ENCODE measurements at regions not wholly inside any gene's neighbourhood (a gene's known extent, or its start where the extent isn't known, plus 50 kb on each side); places are given as distances from the start of the nearest gene placed in this dataset.

- no peak for DNase-seq
Measured at GRCh38 chr5:110085826-110086225, 396.1 kb downstream of the MAN2A1 start.

DNA sequence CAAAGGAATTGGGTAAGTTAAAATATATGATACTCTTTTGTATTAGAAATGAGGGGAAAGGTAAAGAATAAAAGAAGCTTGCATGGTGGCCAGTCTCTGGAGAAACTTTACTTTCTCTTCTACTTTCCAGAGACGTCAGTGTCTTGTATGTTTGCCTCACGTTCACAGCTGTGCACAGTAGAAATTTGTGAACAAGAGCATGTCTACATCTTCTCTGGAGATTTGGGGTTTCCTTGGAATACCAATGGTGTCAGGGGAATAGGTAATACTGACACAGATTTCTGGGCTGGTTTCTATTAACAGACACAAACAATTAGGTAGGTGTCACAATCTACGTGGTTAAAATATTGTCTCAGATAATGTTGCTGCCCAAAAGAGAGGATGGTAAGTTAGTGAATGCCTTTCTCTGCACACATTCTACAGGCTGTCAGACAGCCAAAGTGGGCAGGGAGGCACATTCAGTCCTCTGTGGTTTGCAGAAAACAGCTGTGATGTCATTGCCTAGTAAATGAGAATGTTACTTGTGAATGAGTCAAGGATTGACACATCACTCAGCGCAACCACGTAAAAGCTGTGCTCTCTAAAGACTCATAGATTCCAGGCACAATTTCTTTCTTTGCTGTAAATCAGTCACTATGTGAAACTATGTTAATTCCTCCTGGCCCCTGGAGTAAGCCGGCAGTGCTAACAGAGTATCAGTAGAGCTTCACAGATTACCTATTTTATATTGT is 397.1 kb downstream of the MAN2A1 start:
- peak; percentile 2 to 37 (median 14) for DNase-seq

DNA sequence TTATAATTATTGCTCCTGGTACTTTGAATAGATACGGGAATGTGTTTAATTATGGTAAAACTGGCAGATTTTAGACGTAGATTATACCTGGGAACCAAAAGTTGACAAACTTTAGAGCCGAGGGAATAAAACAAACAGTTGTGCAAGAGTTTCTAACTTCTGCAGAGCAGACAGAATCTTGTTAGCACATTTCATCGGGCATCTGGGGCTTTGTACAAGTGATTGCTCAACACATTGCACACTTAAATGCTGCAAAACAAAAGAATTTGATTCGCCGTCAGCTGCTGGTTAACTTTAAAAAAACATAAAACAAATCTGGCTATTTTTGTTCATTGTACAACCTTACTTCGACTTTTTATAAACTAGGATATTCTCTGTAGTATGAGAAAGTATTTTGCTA is 398.1 kb downstream of the MAN2A1 start:
- no peak for DNase-seq

GRCh38 chr5:110088676-110089436 is 399.1 kb downstream of the MAN2A1 start:
- DNase-seq: no peak

- DNase-seq: no peak
Measured at GRCh38 chr5:110092955-110093785, 403.4 kb downstream of the MAN2A1 start.

GRCh38 chr5:110094109-110094508 is 404.4 kb downstream of the MAN2A1 start:
- no peak for DNase-seq

DNA sequence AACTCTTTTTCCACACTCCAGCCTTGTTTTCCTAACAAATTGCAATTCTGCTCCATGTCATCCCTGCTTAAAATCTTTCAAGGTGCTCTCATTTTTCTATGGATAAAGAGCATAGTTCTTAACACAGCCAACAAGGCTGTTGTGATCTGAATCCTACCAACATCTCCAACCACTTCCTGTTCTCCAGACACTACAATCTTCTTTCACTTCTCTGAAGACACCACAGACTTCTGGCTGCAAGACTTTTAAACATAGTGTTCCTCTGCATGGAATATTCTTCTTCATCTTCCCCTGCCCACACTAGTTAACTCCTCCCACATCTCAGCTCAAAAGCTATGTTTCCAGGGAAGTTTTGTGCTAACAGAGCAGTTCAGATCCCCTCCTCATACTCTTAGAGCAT is 404.8 kb downstream of the MAN2A1 start:
- no peak for DNase-seq

- peak in 1 of 3 donors; percentile 2 for DNase-seq
Measured at GRCh38 chr5:110096419-110096818, 406.7 kb downstream of the MAN2A1 start.

DNA sequence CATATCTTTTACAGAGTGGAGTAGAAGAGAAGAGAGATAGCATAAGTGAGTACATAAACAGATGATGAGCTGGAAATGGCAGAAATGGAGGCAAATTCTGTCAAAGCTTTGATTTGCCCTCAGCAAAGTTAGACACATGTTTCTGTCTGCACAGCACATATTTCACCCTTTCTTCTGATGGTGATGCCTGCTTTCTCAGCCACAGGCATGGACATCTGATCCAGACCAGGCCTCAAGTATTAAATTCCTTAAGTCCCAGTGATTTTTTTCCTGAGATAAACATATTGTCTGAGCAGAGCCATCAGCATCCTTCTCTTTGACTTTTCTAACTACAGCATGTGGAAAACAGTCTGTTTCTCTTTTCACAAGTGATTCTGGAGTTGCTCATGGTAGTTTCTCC is 409.8 kb downstream of the MAN2A1 start:
- no peak for DNase-seq

DNA sequence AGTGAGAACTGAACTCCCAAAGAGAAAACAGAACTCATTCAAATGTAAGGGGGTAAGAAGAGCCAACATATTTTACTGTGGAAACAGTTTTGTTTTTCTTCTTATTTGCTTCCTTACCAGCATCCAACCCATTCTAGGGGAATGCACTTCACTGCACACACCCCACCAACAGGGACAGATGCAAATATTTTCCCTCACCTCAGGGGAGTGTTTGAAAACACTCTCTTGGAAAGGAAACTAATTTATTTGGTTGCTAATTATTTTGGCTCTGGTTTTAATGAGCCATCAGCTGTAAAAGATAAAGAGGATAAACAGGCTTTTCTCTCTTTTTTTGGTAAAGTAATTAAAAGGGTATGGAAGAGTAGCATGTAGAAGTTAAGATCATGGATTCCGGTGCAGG is 413.4 kb downstream of the MAN2A1 start:
- DNase-seq: no peak

GRCh38 chr5:110104060-110104725 is 414.5 kb downstream of the MAN2A1 start:
- DNase-seq: no peak

DNA sequence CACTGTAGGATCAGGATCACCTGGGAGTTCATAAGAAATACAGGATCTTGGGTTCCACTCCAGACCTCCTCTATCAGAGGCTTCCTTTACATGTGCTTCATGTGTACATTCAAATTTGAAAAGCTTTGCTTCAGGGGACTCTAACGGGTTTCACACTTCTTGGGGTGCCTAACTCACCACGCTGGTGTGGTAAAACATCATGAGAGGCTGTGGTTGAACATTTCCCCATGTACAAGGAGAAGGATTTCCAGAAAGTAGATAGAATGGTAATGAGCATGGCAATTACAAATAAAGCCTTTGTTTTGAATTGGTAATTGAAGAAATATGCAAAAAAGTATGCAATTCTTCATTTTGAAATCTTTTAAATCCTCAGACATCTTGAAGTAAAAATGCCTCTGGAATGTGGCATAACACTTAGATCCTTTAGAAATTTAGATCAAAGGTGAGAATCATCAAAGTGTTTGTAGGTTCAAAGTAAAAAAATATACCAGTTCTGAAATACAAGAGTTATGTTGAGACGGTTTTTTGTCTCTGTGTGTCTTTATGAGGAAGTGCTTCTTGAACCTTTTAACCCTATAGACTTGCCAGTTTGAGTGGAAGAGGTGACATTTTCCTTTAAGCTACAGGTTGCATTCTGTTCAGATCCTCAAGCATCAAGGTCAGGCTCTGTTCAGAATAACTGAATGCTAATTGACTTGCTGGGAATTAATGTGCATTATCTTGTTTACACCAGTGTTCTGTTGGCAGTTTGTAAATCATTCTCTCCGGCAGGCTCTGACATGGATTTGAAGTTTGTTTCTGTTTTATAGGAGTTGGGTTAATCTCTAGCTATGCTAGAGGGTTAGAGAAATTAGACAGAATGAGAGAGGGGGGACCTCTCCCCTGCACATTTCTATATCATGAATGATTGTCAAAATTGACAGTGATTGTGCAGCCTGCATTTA is 415.3 kb downstream of the MAN2A1 start:
- no peak for DNase-seq

- no peak for DNase-seq
Measured at GRCh38 chr5:110105692-110106091, 416.0 kb downstream of the MAN2A1 start.

- no peak for DNase-seq
Measured at GRCh38 chr5:110106750-110107149, 417.0 kb downstream of the MAN2A1 start.

GRCh38 chr5:110108520-110108919 is 418.8 kb downstream of the MAN2A1 start:
- DNase-seq: no peak

DNA sequence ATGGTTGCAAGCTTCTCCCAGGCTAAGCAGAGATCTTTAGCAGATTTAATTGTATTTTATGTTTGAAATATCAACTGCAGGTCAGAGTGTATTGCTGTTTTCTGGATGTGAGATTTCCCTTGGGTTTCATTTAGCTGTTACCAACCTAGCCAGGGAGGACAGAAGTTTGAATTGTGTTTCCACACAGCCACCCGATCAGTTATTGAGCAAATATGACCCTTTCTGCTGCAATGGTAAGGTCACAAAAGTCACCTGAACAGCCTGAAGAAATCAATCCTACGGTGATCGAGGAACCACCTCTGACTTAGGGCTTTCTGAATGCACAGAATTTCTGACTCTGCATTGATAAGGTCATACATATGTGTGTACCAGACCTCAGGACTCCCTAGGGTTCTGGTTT is 419.9 kb downstream of the MAN2A1 start:
- DNase-seq: no peak

DNA sequence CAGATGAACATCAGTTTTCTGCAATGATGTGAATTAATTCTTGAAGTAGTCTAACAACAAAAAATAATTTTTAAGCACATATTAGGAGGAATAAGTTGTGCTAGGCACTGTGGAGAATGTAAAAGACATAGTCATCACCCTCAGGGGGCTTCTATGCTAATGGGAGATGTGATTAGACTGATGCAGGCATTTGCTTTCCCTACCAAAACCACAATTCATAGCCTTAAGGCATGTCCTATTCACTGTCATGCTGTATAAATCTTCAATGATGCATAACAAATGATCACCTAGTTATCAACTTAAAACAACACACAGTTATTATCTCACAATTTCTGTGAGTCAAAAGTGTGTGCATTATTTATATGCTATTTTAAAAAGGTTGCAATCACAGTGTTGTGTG is 422.6 kb downstream of the MAN2A1 start:
- no peak for DNase-seq

DNA sequence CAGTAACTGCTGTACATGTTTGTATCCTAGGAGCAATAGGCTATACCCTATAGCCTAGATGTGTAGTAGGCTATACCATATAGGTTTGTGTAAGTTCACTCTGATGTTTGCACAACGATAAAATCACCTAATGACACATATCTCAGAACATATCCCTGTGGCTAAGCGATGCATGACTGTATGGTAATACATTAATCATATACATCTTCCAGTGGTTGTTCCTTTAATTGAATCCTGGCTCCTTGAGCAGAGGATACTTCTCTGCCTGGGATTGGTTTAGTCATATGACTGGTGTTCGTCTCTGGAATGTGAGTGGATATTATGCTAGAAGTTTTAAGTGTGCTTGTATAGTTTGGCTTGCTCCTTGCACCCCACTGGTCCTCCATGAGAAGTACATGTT is 425.8 kb downstream of the MAN2A1 start:
- no peak for DNase-seq

GRCh38 chr5:110116539-110116938 is 426.8 kb downstream of the MAN2A1 start:
- no peak for DNase-seq

DNA sequence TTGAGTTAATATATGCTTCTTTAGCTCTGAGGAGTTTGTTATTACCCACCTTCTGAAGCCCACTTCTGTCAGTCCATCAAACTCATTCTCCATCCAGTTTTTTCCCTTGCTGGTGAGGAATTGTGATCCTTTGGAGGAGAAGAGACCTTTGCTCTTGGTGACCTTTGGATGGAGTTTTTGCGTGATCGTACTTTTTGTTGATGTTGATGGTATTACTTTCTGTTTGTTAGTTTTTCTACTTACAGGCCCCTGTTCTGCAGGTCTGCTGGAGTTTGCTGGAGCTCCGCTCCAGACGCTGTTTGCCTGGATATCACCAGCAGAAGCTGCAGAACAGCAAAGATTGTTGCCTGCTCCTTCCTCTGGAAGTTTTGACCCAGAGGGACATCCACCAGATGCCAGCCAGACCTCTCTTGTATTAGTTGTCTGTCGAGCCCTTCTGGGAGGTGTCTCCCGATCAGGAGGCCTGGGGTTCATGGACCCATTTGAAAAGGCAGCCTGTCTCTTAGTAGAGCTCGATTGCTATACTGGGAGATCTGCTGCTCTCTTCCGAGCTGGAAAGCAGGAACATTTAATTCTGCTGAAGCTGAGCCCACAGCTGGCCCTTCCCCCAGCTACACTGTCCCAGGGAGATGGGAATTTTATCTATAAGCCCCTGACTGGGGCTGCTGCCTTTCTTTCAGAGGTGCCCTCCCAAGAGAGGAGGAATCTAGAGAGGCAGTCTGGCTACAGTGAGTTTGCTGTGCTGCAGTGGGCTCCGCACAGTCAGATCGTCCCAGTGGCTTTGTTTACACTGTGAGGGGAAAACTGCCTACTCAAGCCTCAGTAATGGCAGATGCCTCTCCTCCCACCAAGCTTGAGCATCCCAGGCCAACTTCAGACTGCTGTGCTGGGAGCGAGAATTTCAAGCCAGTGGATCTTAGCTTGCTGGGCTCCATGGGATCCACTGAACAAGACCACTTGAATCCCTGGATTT is 445.5 kb downstream of the MAN2A1 start:
- DNase-seq: no peak

DNA sequence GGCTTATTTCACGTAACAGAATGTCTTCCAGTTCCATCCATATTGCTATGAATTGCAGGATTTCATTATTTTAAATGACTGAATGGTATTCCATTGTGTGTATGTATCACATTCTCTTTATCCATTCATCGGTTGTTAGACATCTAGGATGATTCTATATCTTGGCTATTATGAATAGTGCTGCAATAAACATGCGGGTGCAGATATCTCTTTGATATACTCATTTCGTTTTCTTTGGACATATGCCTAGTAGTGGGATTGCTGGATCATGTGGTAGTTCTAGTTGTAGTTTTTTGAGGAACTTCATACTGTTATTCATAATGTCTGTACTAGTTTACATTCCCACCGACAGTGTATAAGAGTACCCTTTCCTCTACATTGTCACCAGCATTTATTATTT is 460.5 kb downstream of the MAN2A1 start:
- no peak for DNase-seq
